H1 (cell line): ENCODE measurements at regions not wholly inside any gene's neighbourhood (a gene's known extent, or its start where the extent isn't known, plus 50 kb on each side); places are given as distances from the start of the nearest gene placed in this dataset.

Experiments
- CTCF ChIA-PET: fragments of 300-600 bp; sonication (Branson Sonifier 250); formaldehyde crosslinking; loops from one replicate; lab custom pipeline; 2021; ENCODE audit not compliant: partially characterized antibody; lab: Charles Lee
- POLR2A ChIA-PET: fragments of 300-600 bp; sonication (Branson Sonifier 250); formaldehyde crosslinking; loops from one replicate; lab custom pipeline; 2021; ENCODE audit warnings: inconsistent platforms; ENCODE audit not compliant: partially characterized antibody; lab: Charles Lee
- DNase-seq, 2 experiments: peaks; one replicate each; pipeline versions ENCODE4 v3.0.0 to v3.0.0-alpha.2; 2010 to 2022; ENCODE audit warnings: low spot score in 2 of 2, low read depth in 1 of 2, mixed read lengths in 1 of 2
- FAIRE-seq: peaks from 2 replicates; lab custom pipeline; 2011; peaks lifted over from hg19 to GRCh38; lab: Jason Lieb, UNC
- H2AFZ ChIP-seq: 2 replicates; pipeline ENCODE4 v1.8.1; 2012; ENCODE audit warnings: low read length, inconsistent platforms
- H2AK5ac ChIP-seq: 2 replicates; pipeline ENCODE4 v1.6.1; 2013; ENCODE audit warnings: low read depth, low read length
- H2BK120ac ChIP-seq: replicated peaks from 2 replicates; pipeline ENCODE3; 2013; ENCODE audit warnings: low read depth, low read length, inconsistent platforms
- H2BK12ac ChIP-seq: 2 replicates; pipeline ENCODE4 v1.6.1; 2013; ENCODE audit warnings: low read depth, low read length
- H2BK15ac ChIP-seq: 2 replicates; pipeline ENCODE4 v1.6.1; 2013; ENCODE audit warnings: low read length
- H2BK20ac ChIP-seq: 2 replicates; pipeline ENCODE4 v1.6.1; 2013; ENCODE audit warnings: low read length
- H2BK5ac ChIP-seq: 2 replicates; pipeline ENCODE4 v1.6.1; 2013; ENCODE audit warnings: low read depth, low read length
- H3K14ac ChIP-seq: 2 replicates; pipeline ENCODE4 v1.6.1; 2013; ENCODE audit warnings: inconsistent platforms; ENCODE audit not compliant: insufficient read length
- H3K18ac ChIP-seq: 2 replicates; pipeline ENCODE4 v1.6.1; 2013; ENCODE audit warnings: low read length; ENCODE audit errors: extremely low read depth
- H3K23ac ChIP-seq: 2 replicates; pipeline ENCODE4 v1.6.1; 2013; ENCODE audit warnings: inconsistent platforms; ENCODE audit not compliant: insufficient read length
- H3K23me2 ChIP-seq: 2 replicates; pipeline ENCODE4 v1.6.1; 2013; ENCODE audit warnings: low read depth, low read length
- H3K27ac ChIP-seq: 2 replicates; pipeline ENCODE4 v1.6.1; 2011; ENCODE audit warnings: low read depth, low read length, inconsistent platforms
- H3K27me3 ChIP-seq, 4 experiments: replicated peaks in 1 of 4; 1 replicate in 1 of 4; 2 replicates in 3 of 4; pipeline versions ENCODE4 v1.6.1 to v1.8.1; 2011 to 2013; ENCODE audit warnings: low read length in 3 of 4, mild to moderate bottlenecking in 3 of 4, inconsistent platforms in 2 of 4, mixed read lengths in 2 of 4, moderate library complexity in 1 of 4; ENCODE audit not compliant: control insufficient read depth in 3 of 4, insufficient read depth in 3 of 4; ENCODE audit errors: extremely low read depth in 1 of 4
- H3K36me3 ChIP-seq, 4 experiments: 2 replicates each; pipeline versions ENCODE4 v1.6.1 to v1.8.1; 2011 to 2013; ENCODE audit warnings: mild to moderate bottlenecking in 4 of 4, low read length in 3 of 4, moderate library complexity in 2 of 4, control low read depth in 1 of 4, inconsistent platforms in 1 of 4; ENCODE audit not compliant: insufficient read depth in 4 of 4, control insufficient read depth in 2 of 4
- H3K4ac ChIP-seq: replicated peaks from 2 replicates; pipeline ENCODE3; 2013; ENCODE audit warnings: low read length, low read depth, mixed read lengths, inconsistent platforms; ENCODE audit not compliant: insufficient read length
- H3K4me1 ChIP-seq, 4 experiments: replicated peaks in 1 of 4; 1 replicate in 1 of 4; 2 replicates in 3 of 4; pipeline versions ENCODE4 v1.6.1 to v1.8.1; 2011 to 2013; ENCODE audit warnings: low read length in 3 of 4, inconsistent platforms in 2 of 4, mixed read lengths in 1 of 4; ENCODE audit not compliant: insufficient read depth in 4 of 4, control insufficient read depth in 3 of 4
- H3K4me2 ChIP-seq, 2 experiments: 2 replicates each; pipeline versions ENCODE4 v1.6.1 to v1.8.1; 2011 to 2013; ENCODE audit warnings: low read depth in 2 of 2, low read length in 2 of 2, control low read depth in 1 of 2, inconsistent platforms in 1 of 2, mild to moderate bottlenecking in 1 of 2; ENCODE audit not compliant: insufficient read depth in 1 of 2
- H3K4me3 ChIP-seq, 4 experiments: fragments of 200-600, 300-600 bp in 1 of 4; sonication (generic), shearing (Covaris generic), sonication (Bioruptor Twin) in 1 of 4; 2 replicates each; pipeline versions ENCODE4 v1.5.1 to v1.8.1; 2011 to 2016; ENCODE audit warnings: low read length in 4 of 4, low read depth in 3 of 4, control low read depth in 2 of 4, inconsistent platforms in 2 of 4, mild to moderate bottlenecking in 2 of 4, mixed read lengths in 1 of 4, moderate library complexity in 1 of 4; ENCODE audit not compliant: insufficient read depth in 2 of 4; ENCODE audit errors: extremely low read depth in 1 of 4
- H3K56ac ChIP-seq: replicated peaks from 2 replicates; pipeline ENCODE3; 2013; ENCODE audit warnings: low read depth, mild to moderate bottlenecking, mixed read lengths, low read length, inconsistent platforms; ENCODE audit not compliant: insufficient read length
- H3K79me1 ChIP-seq: 2 replicates; pipeline ENCODE4 v1.6.1; 2013; ENCODE audit warnings: low read depth, low read length, control low read depth
- H3K79me2 ChIP-seq, 2 experiments: 2 replicates each; pipeline versions ENCODE4 v1.6.1 to v1.8.1; 2012 to 2013; ENCODE audit warnings: low read length in 2 of 2, mild to moderate bottlenecking in 2 of 2, inconsistent platforms in 1 of 2; ENCODE audit not compliant: insufficient read depth in 2 of 2, control insufficient read depth in 1 of 2
- H3K9ac ChIP-seq, 4 experiments: replicated peaks in 1 of 4; 1 replicate in 1 of 4; 2 replicates in 3 of 4; pipeline versions ENCODE4 v1.6.1 to v1.8.1; 2011 to 2013; ENCODE audit warnings: low read depth in 3 of 4, low read length in 3 of 4, control low read depth in 2 of 4, mild to moderate bottlenecking in 2 of 4, moderate library complexity in 2 of 4, inconsistent platforms in 1 of 4; ENCODE audit errors: extremely low read depth in 1 of 4
- H3K9me3 ChIP-seq, 2 experiments: 2 replicates each; pipeline versions ENCODE4 v1.6.1 to v1.8.1; 2012 to 2013; ENCODE audit warnings: mild to moderate bottlenecking in 2 of 2, moderate library complexity in 2 of 2, control low read depth in 1 of 2, inconsistent platforms in 1 of 2, low read depth in 1 of 2, low read length in 1 of 2, mixed read lengths in 1 of 2; ENCODE audit not compliant: insufficient read depth in 2 of 2
- H4K20me1 ChIP-seq, 2 experiments: replicated peaks in 1 of 2; 2 replicates each; pipeline versions ENCODE3 to v1.8.1; 2011 to 2013; ENCODE audit warnings: inconsistent platforms in 2 of 2, low read length in 2 of 2, mild to moderate bottlenecking in 1 of 2; ENCODE audit not compliant: insufficient read depth in 2 of 2, control insufficient read depth in 1 of 2
- H4K5ac ChIP-seq: 2 replicates; pipeline ENCODE4 v1.6.1; 2013; ENCODE audit warnings: low read length, low read depth, mixed read lengths, inconsistent platforms; ENCODE audit not compliant: insufficient read length
- H4K8ac ChIP-seq: 2 replicates; pipeline ENCODE4 v1.8.0; 2013; ENCODE audit warnings: mild to moderate bottlenecking, moderate library complexity, low read length, inconsistent platforms; ENCODE audit not compliant: insufficient read depth; ENCODE audit errors: extremely low read depth
- H4K91ac ChIP-seq: replicated peaks from 2 replicates; pipeline ENCODE3; 2013; ENCODE audit warnings: low read length, mixed read lengths, inconsistent platforms; ENCODE audit not compliant: insufficient read length
- CEBPB ChIP-seq: IDR thresholded peaks from 2 replicates; pipeline ENCODE4 v1.6.1; 2012; ENCODE audit warnings: low read depth, low read length
- EGR1 ChIP-seq: IDR thresholded peaks from 2 replicates; pipeline ENCODE4 v1.6.1; 2011; ENCODE audit warnings: low read depth, low read length, borderline replicate concordance
- HDAC6 ChIP-seq: IDR thresholded peaks from one replicate; pipeline ENCODE4 v1.7.1; 2012; ENCODE audit warnings: low read depth, mild to moderate bottlenecking, inconsistent platforms, low read length, moderate library complexity
- POLR2AphosphoS5 ChIP-seq: IDR thresholded peaks from 2 replicates; pipeline ENCODE4 v1.6.1; 2011; ENCODE audit warnings: low read depth, low read length
- POU5F1 ChIP-seq: IDR thresholded peaks from 2 replicates; pipeline ENCODE4 v1.6.1; 2011; ENCODE audit warnings: low read depth, mild to moderate bottlenecking, low read length, moderate library complexity
- SIN3A ChIP-seq, 2 experiments: IDR thresholded peaks in 1 of 2; conservative IDR thresholded peaks in 1 of 2; 2 replicates each; pipeline ENCODE4 v1.6.1; 2011 to 2012; ENCODE audit warnings: low read length in 2 of 2, improper control_type of control experiment in 1 of 2, low read depth in 1 of 2, mild to moderate bottlenecking in 1 of 2
- WGBS, 2 experiments: shearing (Covaris generic) in 1 of 2; methylation state at CpG; one replicate each; pipeline versions ENCODE4 v1.1.6 to v1.1.7; 2013 to 2015; ENCODE audit warnings: low lambda C conversion rate in 2 of 2, mixed read lengths in 2 of 2, inconsistent platforms in 1 of 2, low coverage in 1 of 2, missing lambda C conversion rate in 1 of 2; ENCODE audit not compliant: insufficient replicate concordance in 2 of 2, insufficient coverage in 1 of 2, insufficient read length in 1 of 2; ENCODE audit errors: extremely low coverage in 1 of 2, missing lambda C conversion rate in 1 of 2; 5-methylcytosine and 5-hydroxymethylcytosine counted together

DNA sequence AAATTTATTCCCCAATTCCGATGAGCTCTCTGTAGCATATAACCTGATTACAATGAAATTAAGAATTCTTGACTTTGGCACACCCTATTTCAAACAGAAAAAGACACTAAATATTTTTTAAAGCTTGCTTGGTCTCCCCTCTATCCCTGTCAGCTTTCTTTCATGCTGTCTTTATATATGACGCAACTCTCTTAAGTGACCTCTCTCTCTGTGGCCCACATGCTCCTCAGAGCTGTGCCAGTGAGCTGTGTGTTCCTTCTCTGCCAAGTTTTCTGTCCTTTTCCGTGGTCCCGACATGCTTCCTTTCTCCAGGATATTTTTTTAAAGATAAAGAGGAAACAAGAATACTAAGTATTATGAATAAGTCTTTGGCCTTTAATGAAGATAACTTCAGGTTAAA lies 484.0 kb downstream of the ETNK1 start:
- no peak overlapping the region for H3K18ac ChIP-seq
- H3K23ac ChIP-seq = no peak overlapping the region
- peaks cover 0 to 3% (median 0%) of the 10 kb centered on the region in 4 experiments; a peak in 2 of 7 replicates for H3K4me1 ChIP-seq
- no peak overlapping the region for H3K4ac ChIP-seq
- no peak overlapping the region for H2BK5ac ChIP-seq
- no peak overlapping the region for H2BK120ac ChIP-seq
- no peaks in the 10 kb centered on the region for H3K23me2 ChIP-seq
- FAIRE-seq (no peak), DNase-seq (no peak)
- H4K5ac ChIP-seq = no peak overlapping the region
- H4K91ac ChIP-seq = no peak overlapping the region
- ChIA-PET POLR2A (no interaction called here), CTCF (interaction anchor here (1.3 kb wide), 1 partner anchor 27 kb away, joined by 3 read pairs; no protein-coding TSS in a partner anchor)
- H3K56ac ChIP-seq = no peak overlapping the region
- 84% methylated on average over 4 of the region's 4 CpGs; no CpG with 5 or more reads in 1 of the 2 experiments for WGBS, 2 experiments
- no peak overlapping the region for H2BK20ac ChIP-seq
- no peak overlapping the region for H2BK15ac ChIP-seq
- H4K8ac ChIP-seq = no peak overlapping the region
- H3K9ac ChIP-seq = no peak overlapping the region
- no peak overlapping the region for H2AFZ ChIP-seq
- H3K27me3 ChIP-seq = no peaks in the 10 kb centered on the region
- H3K79me1 ChIP-seq = no peaks in the 10 kb centered on the region
- no peak overlapping the region for H2BK12ac ChIP-seq
- no peaks in the 10 kb centered on the region for H4K20me1 ChIP-seq
- no peak overlapping the region for H3K14ac ChIP-seq
- no peak overlapping the region for H3K4me3 ChIP-seq
- H3K9me3 ChIP-seq = no peaks in the 10 kb centered on the region
- H3K4me2 ChIP-seq = no peak overlapping the region
- no peaks in the 10 kb centered on the region for H3K79me2 ChIP-seq
- H3K36me3 ChIP-seq = no peaks in the 10 kb centered on the region
- H2AK5ac ChIP-seq = no peak overlapping the region
- no peak overlapping the region for H3K27ac ChIP-seq
- TF ChIP-seq POU5F1 = no peak
- peak; percentile 52; the same call in 1 of the 2 replicates for TF ChIP-seq CEBPB
- TF ChIP-seq EGR1 = no peak
- TF ChIP-seq HDAC6 = no peak
- TF ChIP-seq POLR2AphosphoS5 = no peak
- TF ChIP-seq SIN3A (conservative IDR thresholded peaks at IDR 0.05 in 1 of 2, IDR thresholded peaks at IDR 0.05 in 1 of 2; ENCODE audit: low read depth in 1 of 2, low read length in 2 of 2) = no peak
- TF ChIP-seq, all 59 proteins: peak for 1
